H4 (cell line): ENCODE measurements at regions not wholly inside any gene's neighbourhood (a gene's known extent, or its start where the extent isn't known, plus 50 kb on each side); places are given as distances from the start of the nearest gene placed in this dataset.

ENCODE experiments used
- DNase-seq: peaks from one replicate; pipeline ENCODE4 v3.0.0-alpha.2; 2015; ENCODE audit warnings: low spot score

GRCh38 chr19:29096896-29097295, 116.1 kb downstream of the UQCRFS1 start:
- DNase-seq = no peak

- DNase-seq = no peak
Observed at GRCh38 chr19:29093553-29093908, 119.4 kb downstream of the UQCRFS1 start.

GRCh38 chr19:29092712-29093552, 120.0 kb downstream of the UQCRFS1 start:
- no peak for DNase-seq

GRCh38 chr19:29090783-29091526, 122.0 kb downstream of the UQCRFS1 start:
- no peak for DNase-seq

- no peak for DNase-seq
Observed at GRCh38 chr19:29089315-29089870, 123.6 kb downstream of the UQCRFS1 start.

- DNase-seq = no peak
Observed at GRCh38 chr19:29088761-29089160, 124.2 kb downstream of the UQCRFS1 start.

- no peak for DNase-seq
Observed at GRCh38 chr19:29086646-29087045, 126.3 kb downstream of the UQCRFS1 start.

GRCh38 chr19:29086182-29086581, 126.8 kb downstream of the UQCRFS1 start:
- no peak for DNase-seq

- DNase-seq = no peak
Observed at GRCh38 chr19:29085630-29086029, 127.3 kb downstream of the UQCRFS1 start.

GRCh38 chr19:29085206-29085605, 127.7 kb downstream of the UQCRFS1 start:
- no peak for DNase-seq

GRCh38 chr19:29084266-29084665, 128.7 kb downstream of the UQCRFS1 start:
- no peak for DNase-seq

- DNase-seq = no peak
Observed at GRCh38 chr19:29083863-29084262, 129.1 kb downstream of the UQCRFS1 start.

- DNase-seq = no peak
Observed at GRCh38 chr19:29079356-29080032, 133.5 kb downstream of the UQCRFS1 start.

- DNase-seq = no peak
Observed at GRCh38 chr19:29076963-29077362, 136.0 kb downstream of the UQCRFS1 start.

GRCh38 chr19:29076161-29076560, 136.8 kb downstream of the UQCRFS1 start:
- no peak for DNase-seq

- DNase-seq = no peak
Observed at GRCh38 chr19:29075149-29075548, 137.8 kb downstream of the UQCRFS1 start.

GRCh38 chr19:29074579-29074978, 138.4 kb downstream of the UQCRFS1 start:
- DNase-seq = no peak

- no peak for DNase-seq
Observed at GRCh38 chr19:29067831-29068230, 145.1 kb downstream of the UQCRFS1 start.

GRCh38 chr19:29062475-29063435, 150.2 kb downstream of the UQCRFS1 start:
- DNase-seq = no peak

- DNase-seq = no peak
Observed at GRCh38 chr19:29060813-29061364, 152.1 kb downstream of the UQCRFS1 start.

- DNase-seq = no peak
Observed at GRCh38 chr19:29056535-29056934, 156.4 kb downstream of the UQCRFS1 start.
